HG03558 (cell line): ENCODE measurements at regions not wholly inside any gene's neighbourhood (a gene's known extent, or its start where the extent isn't known, plus 50 kb on each side); places are given as distances from the start of the nearest gene placed in this dataset.

ENCODE experiments used
- ATAC-seq: cut with Tn5 transposase; IDR thresholded peaks from one replicate; pipeline ENCODE4 v1.9.1; 2021; ENCODE audit warnings: moderate number of reproducible peaks; ENCODE audit not compliant: unreplicated experiment; ENCODE audit errors: extremely low read depth

DNA sequence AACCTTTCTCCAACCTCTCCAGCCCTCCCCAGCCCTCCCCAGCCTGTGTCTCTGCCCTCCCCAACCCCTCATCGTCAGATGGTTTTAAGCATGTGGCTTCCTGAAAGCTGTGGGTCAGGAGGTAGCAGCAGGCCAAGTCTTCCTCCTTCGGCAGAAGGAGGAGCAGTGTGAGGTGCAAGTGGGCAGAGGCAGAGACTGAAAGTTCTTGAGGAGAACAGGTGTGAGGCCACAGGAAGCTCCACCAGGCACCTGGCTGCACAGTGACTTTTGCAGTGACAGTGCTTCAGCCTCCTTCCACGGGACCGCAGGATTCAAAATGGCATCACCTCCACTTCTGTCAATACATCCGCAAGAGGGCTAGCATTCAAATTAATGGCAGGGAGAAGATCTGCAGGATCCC, 203.9 kb upstream of the LEF1 start:
- no peak for ATAC-seq

DNA sequence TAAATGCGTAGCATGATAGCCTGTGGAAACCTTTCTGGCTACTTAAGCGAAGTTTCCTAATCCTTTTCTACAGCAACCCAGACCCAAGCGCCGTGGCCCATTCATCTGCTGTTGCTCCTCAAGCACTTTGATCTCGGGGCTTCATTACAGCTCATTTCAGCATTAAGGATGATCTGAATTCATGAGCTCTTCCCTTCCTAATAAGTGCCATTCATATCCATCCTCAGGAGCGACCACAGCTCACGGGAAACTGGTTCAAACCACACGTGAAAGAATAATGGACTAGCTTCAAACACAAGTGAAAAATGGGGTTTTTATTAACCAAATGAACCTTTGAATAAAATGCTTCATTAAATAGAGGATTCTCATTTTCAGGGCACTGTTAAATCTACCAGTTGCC, 202.6 kb upstream of the LEF1 start:
- ATAC-seq = no peak

GRCh38 chr4:108370291-108371141, 201.8 kb upstream of the LEF1 start:
- no peak for ATAC-seq

DNA sequence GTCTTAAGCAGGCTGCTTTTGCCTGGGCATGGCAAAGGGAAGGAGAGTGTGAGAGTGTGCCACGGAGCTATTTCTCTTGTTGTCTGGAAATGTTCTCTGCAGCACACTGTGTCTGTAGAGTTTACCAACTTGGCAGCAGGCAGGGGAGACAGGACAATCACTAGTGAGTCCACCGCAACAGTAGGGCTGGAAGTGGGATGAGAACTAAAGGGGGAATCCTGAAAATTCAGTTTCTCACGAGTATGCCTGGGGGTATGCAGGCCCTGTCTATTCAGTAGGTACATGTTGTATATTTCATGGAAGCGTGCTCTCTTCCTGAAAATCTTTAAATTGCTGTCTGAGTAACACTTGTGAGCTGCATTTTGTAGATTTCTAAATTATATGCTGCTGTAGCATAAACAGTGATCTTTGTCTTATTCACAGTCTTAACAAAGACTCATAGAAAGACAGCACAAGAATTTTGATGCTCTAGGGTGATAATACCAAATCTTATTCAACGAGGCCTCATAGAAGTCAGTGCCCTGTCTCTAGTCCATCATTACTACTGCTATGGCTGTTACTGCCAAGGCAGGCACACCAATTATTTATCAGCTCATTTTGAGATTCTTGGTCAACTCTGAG, 200.4 kb upstream of the LEF1 start:
- no peak for ATAC-seq

DNA sequence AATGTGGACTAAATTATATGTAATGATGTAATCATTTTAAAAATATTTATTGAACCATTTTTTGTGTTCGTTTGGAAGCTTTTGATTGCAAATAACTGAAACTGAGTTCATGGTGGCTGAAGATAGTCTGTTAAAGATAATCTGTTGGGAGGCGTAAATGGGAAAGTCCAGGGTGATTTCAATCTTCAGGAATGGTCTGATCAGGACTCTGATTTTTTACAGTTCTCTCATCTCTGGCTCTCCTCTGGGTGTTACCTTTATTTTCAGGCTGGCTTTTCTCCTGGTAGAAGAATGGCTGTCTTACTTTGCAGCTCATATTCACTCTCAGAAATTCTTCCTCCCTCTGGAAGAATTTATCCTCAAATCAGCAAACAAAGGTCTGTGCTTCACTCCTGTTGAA, 199.0 kb upstream of the LEF1 start:
- ATAC-seq = no peak

DNA sequence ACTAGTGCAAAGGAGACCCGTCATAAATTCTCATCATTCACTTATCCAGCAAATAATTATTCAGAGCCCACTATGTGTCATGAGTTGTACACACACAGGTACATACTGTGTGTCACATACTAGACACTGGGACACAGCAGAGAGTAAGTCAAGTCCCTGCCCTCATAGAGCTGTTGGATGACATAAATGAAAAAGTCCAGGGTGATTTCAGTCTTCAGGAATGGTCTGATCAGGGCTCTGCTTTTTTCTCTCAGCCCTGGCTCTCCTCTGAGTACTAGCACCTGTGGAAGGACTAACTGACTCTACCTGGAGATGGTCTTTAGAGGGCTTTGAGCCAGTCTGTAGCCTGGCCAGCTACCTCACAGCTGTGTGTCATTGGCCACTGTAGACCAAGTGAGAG, 198.0 kb upstream of the LEF1 start:
- ATAC-seq = no peak

GRCh38 chr4:108365551-108365950, 196.8 kb upstream of the LEF1 start:
- ATAC-seq = no peak

DNA sequence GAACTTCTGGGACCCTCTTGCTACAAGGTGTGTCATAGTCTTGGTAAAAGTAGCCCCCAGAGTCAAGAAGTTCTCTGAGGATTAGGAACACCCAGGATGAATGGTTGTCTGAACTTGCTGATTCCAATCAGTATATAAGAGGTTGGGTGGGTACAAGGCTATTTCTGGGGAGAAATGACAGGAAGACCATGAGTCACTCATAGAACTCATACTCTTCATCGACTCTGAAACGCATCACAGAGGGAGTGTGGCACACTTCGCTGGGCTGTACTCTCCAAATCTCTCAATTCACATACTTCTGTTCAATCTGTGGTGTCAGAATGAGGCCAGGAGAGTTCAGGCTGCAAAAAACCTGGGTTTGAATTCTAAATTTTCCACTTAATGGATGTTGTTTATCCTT, 193.2 kb upstream of the LEF1 start:
- ATAC-seq = no peak

DNA sequence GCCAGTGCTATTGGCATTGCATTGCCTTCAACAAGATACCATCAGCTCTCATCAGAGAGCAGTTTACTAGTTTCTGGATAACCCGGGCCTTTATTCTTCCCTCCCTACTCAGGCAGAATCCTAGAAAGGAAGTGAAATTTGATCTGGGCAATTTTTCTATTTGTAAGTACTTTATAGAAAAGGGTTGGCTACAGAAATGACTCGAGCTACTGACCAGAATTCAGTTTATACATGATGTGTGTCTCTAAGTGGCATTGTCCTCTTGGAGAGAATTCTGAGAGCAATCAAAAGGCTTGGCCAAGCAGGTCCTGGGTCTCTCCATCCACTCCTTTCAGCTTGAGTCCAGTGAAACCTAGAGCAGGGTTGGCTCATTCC, 192.7 kb upstream of the LEF1 start:
- ATAC-seq = no peak

DNA sequence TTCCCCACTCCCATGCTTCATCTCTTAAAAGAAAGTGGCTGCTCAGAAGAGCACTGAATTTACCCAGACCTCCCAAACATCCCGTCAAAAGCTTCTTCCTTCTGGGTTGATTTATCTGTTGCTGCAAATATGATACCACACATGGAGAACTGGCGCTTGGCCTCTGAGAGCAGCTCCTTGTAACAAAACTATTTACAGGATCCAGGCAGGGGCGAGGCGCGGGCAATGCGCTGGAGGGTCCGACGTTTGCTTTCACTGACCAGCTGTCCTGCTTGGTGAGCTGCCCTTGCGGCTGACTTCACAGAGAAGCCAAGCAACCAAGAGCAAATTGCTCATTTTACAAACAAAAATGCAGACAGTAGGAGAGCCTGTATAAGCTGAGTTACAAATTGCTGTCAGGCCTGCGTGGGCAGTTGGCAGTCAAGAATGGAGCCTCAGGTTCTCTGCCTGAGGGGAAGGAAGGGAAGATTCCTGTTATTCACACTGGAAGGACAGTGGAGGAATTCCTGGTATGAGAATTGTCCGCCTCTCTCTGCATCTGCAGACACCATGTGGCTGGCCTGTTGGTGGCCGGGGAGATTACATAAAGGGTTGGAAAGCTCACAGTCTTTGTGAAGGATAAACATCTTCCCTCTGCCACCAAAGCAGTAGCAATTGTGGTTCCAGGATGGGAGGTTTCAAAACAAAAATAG, 192.2 kb upstream of the LEF1 start:
- no peak for ATAC-seq

GRCh38 chr4:108359986-108360681, 191.4 kb upstream of the LEF1 start:
- ATAC-seq = no peak

- no peak for ATAC-seq
These were observed 190.6 kb upstream of the LEF1 start for GRCh38 chr4:108359130-108359985.

DNA sequence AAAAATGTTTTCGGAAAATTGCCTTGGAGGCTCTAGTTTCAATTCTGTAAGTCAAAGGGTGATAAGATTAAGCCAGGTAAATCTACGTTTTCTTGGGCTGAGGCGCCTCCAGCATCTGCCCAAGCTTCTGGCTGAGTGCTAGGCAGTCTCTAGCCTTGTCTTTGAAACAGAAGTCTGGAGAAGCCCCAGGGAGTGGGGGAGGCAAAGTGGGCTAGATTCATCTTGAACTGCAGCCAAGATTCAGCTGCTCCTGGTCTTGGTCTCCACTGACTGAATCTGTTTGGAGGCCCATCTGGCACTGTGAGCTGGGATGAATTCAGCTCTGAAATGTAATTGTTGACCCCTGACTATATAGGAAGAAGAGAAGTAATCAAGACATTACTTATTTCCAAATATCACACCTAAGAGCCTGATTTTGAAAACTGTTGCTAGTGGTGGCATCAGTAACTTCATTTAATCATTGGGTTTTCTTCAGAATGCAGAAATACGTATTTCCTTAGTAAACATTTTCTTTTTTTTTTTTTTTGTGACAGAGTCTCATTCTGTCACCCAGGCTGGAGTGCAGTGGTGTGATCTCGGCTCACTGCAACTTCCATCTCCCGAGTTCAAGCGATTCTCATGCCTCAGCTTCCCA, 187.3 kb upstream of the LEF1 start:
- ATAC-seq = no peak

DNA sequence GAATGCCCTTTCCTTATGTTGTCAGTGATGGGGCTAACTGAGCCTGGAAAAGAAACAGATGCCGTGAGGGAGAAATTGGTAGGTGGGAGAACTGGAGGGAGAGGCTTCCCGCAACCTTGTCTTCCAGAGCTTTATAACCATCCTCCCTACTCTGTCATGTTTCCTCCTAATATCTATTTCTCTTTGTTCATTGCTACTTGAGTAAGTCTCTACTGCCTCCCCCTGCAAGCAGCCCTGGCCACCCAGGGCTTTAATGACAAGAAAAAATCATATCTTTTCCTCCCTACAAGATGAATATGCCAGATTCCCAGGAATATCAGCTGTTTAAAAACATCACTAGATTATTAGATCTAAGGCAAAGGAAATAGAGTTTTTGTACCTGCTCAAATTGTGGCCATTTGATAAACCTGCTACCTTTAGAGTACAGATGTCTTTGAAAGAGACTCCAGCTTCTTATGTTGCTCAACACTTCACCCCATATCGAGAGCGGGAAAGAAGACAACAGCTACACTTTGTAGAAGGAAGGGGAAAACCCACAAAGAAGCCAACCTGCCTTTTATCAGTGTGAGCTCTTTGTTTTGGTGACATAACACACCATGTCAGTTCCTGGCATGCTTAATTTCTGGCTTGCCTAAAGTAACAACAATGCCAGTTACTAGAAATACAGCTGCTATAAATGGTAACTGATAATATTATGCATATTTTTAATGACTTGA, 186.6 kb upstream of the LEF1 start:
- ATAC-seq = no peak

DNA sequence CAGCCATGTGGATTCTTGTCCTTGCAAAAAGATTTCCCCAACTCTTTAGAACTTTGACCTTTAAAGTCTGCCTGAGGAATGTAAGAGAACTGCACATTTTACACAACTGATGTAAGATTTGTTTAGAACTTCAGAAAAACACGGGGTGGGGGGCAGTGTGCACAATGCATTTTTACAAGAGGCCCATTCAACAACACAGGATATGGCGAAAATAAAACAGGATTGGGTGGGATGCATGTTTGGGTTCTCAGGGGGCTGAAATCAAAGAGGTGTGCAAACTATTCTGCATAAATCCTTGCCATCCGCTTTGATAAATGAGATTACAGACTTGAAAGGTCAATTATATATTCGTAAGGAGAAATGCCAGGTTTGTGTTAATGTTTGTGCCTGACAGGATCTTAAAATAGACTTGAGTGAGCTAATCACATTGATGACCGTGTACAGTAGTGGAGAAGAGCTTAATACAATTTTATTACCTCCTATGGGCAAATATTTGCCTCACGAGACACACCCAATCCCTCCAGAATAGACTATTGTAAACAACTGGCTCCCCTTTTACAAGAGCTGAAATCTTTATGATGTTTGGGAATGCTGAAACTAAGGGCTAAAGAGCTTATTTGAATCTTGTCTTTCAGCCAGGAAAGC, 184.1 kb upstream of the LEF1 start:
- no peak for ATAC-seq

DNA sequence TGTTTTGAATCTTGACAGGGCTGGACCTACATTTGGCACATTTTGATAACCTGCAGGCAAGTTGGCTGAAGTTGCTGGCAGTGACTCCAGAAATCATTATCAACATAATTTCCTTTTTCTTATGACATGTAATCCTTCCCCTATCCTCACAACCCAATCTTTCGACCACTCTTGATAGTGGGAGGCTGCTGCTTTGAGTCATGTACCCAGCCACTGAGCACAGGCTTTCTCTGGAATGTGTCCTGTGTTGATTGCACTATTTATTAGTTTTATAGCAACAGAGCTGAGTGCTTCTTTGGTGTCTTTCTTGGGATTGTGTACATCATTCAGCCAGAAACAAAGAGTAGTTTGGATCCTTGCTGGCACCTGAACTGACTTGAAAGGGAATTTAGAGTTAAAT, 183.1 kb upstream of the LEF1 start:
- no peak for ATAC-seq

DNA sequence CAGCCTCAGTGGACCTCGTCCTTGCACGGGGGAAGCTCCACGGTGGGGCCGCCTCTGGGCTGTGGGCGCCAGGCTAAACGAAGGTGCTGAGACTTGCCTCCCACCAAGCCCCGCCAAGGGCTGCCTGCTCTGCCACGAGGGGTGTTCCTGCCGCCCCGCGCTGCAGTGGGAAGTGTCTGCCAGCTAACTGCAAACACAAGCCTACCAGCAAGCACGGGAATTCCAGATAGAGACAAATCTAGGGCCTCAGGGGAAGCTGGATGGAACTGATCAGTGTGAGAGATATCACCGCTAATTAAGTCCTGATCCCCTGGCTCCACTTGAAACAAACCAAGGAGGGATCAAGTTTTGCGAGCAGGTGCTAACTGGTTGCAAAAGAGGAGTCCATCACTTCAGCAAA, 181.6 kb upstream of the LEF1 start:
- no peak for ATAC-seq

DNA sequence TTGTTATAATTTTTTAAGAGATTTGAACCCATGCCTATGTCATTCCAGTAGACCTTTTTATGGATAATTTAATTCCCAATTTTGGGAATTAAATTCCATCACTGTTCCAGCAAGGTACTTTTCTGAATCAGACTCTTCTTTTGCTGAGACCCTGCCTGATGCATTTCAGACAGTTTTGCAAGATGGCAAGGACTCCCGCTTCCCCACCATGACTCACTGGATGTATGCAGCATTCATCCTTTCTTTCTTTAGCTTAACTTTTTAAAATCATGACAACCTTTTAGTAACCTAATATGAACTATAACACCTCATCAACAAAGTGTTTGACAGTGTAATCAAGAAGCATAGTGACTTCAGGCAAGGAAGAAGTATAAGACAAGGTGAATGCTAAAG, 178.1 kb upstream of the LEF1 start:
- ATAC-seq = no peak
